Prostate gland (tissue), 2 donors: ENCODE measurements at regions not wholly inside any gene's neighbourhood (a gene's known extent, or its start where the extent isn't known, plus 50 kb on each side); places are given as distances from the start of the nearest gene placed in this dataset.

ENCODE experiments used
- DNase-seq: peaks from one replicate; pipeline ENCODE4 v3.0.0-alpha.2; 2019; ENCODE audit warnings: low spot score
- H3K27ac ChIP-seq, 2 donors: fragments of 200-600 bp; sonication (generic); 2 replicates each; pipeline ENCODE4 v1.5.1; 2017 to 2019
- H3K27me3 ChIP-seq: fragments of 200-600 bp; sonication (generic); replicated peaks from 2 replicates; pipeline ENCODE4 v1.5.1; 2019; ENCODE audit not compliant: insufficient read depth
- H3K36me3 ChIP-seq, 2 donors: fragments of 200-600 bp; sonication (generic); 1 replicate in 1 of 2; 2 replicates in 1 of 2; pipeline versions ENCODE4 v1.5.1 to v1.8.1; 2017 to 2019
- H3K4me1 ChIP-seq: fragments of 200-600 bp; sonication (generic); replicated peaks from 2 replicates; pipeline ENCODE4 v1.5.1; 2019
- H3K4me3 ChIP-seq, 2 donors: fragments of 200-600 bp; sonication (generic); 2 replicates each; pipeline ENCODE4 v1.5.1; 2017 to 2019
- H3K9me3 ChIP-seq: fragments of 200-600 bp; sonication (generic); 2 replicates; pipeline ENCODE4 v1.5.1; 2017
- CTCF ChIP-seq, 4 experiments: fragments of 200-600 bp in 2 of 4; fragments of 450-650 bp in 2 of 4; sonication (generic) in 2 of 4; IDR thresholded peaks; 1 replicate in 3 of 4; 2 replicates in 1 of 4; pipeline ENCODE4 v1.5.1; 2016 to 2019; ENCODE audit warnings: antibody characterized with exemption in 4 of 4, mild to moderate bottlenecking in 2 of 4, moderate library complexity in 2 of 4
- POLR2A ChIP-seq: fragments of 450-650 bp; IDR thresholded peaks from one replicate; pipeline ENCODE4 v1.6.1; 2016; ENCODE audit warnings: antibody characterized with exemption, mild to moderate bottlenecking
- POLR2AphosphoS5 ChIP-seq: sonication (generic); formaldehyde crosslinking; IDR thresholded peaks from one replicate; pipeline ENCODE4 v1.6.1; 2017; ENCODE audit warnings: antibody characterized with exemption
- WGBS: methylation state at CpG from one replicate; pipeline ENCODE4 v1.1.5; 2018; 5-methylcytosine and 5-hydroxymethylcytosine counted together
- intact Hi-C: fragments of 100-400 bp; cut with DNase I; formaldehyde crosslinking; loops from one replicate; pipeline ENCODE4 v1.14.2; 2022

GRCh38 chr5:124438903-124439281, 307.5 kb downstream of the ZNF608 start:
- Histone ChIP-seq H3K27ac (no peak overlapping the region), H3K36me3 (no peaks in the 10 kb centered on the region), H3K4me1 (no peaks in the 10 kb centered on the region), H3K9me3 (no peaks in the 10 kb centered on the region), H3K27me3 (no peaks in the 10 kb centered on the region), H3K4me3 (no peak overlapping the region)
- intact Hi-C loops, result no loop called here
- 50% methylated on average over 5 of the region's 5 CpGs for WGBS
- DNase-seq, result no peak
- no peak for TF ChIP-seq CTCF (IDR thresholded peaks at IDR 0.05)
- TF ChIP-seq POLR2A, result no peak
- TF ChIP-seq POLR2AphosphoS5, result no peak

- intact Hi-C loops, result no loop called here
- no peaks in the 10 kb centered on the region for H3K4me1 ChIP-seq
- H3K36me3 ChIP-seq, result no peaks in the 10 kb centered on the region
- no peaks in the 10 kb centered on the region for H3K9me3 ChIP-seq
- no peak for DNase-seq
- TF ChIP-seq POLR2AphosphoS5 (no peak), CTCF (IDR thresholded peaks at IDR 0.05) (no peak), POLR2A (no peak)
- no peaks in the 10 kb centered on the region for H3K27me3 ChIP-seq
- no peak overlapping the region for H3K4me3 ChIP-seq
- H3K27ac ChIP-seq, result no peak overlapping the region
- 89% methylated on average over 14 of the region's 14 CpGs for WGBS
These were observed 308.2 kb downstream of the ZNF608 start for GRCh38 chr5:124438026-124438902.

- intact Hi-C loops, result no loop called here
These were observed 310.1 kb downstream of the ZNF608 start for GRCh38 chr5:124436294-124436693.

GRCh38 chr5:124433170-124433569, 313.3 kb downstream of the ZNF608 start:
- H3K4me1 ChIP-seq, result no peaks in the 10 kb centered on the region
- H3K27ac ChIP-seq, result no peak overlapping the region
- intact Hi-C loops, result no loop called here
- 96% methylated on average over 1 of the region's 1 CpG for WGBS
- no peak for DNase-seq
- H3K9me3 ChIP-seq, result no peaks in the 10 kb centered on the region
- H3K36me3 ChIP-seq, result no peaks in the 10 kb centered on the region
- no peaks in the 10 kb centered on the region for H3K27me3 ChIP-seq
- H3K4me3 ChIP-seq, result no peak overlapping the region
- TF ChIP-seq POLR2A (no peak), CTCF (IDR thresholded peaks at IDR 0.05) (no peak), POLR2AphosphoS5 (no peak)

More at GRCh38 chr5:124436294-124436693, 310.1 kb downstream of the ZNF608 start:
- H3K4me1 ChIP-seq, result no peaks in the 10 kb centered on the region
- no peaks in the 10 kb centered on the region for H3K36me3 ChIP-seq
- no peaks in the 10 kb centered on the region for H3K27me3 ChIP-seq
- no peak overlapping the region for H3K4me3 ChIP-seq
- H3K27ac ChIP-seq, result no peak overlapping the region
- no peaks in the 10 kb centered on the region for H3K9me3 ChIP-seq
- no peak for DNase-seq
- 98% methylated on average over 2 of the region's 2 CpGs for WGBS
- TF ChIP-seq CTCF (IDR thresholded peaks at IDR 0.05), result no peak
- no peak for TF ChIP-seq POLR2AphosphoS5
- TF ChIP-seq POLR2A, result no peak

- DNase-seq, result no peak
- no peaks in the 10 kb centered on the region for H3K4me1 ChIP-seq
- H3K9me3 ChIP-seq, result no peaks in the 10 kb centered on the region
- no peak overlapping the region for H3K4me3 ChIP-seq
- 86% methylated on average over 1 of the region's 1 CpG for whole genome bisulfite sequencing
- no peak overlapping the region for H3K27ac ChIP-seq
- no peaks in the 10 kb centered on the region for H3K36me3 ChIP-seq
- H3K27me3 ChIP-seq, result no peaks in the 10 kb centered on the region
- TF ChIP-seq CTCF (IDR thresholded peaks at IDR 0.05) (no peak), POLR2AphosphoS5 (no peak), POLR2A (no peak)
- intact Hi-C loops, result no loop called here
These were observed 324.9 kb downstream of the ZNF608 start for GRCh38 chr5:124421584-124421983.
